DMS153 treated with DMSO at 0.1 percent for 48 hours (cell line): ENCODE measurements at regions not wholly inside any gene's neighbourhood (a gene's known extent, or its start where the extent isn't known, plus 50 kb on each side); places are given as distances from the start of the nearest gene placed in this dataset.
A peak's percentile ranks its signal among the peaks of the same experiment; 100 is the strongest.
"Not testable (repeated sequence)": the region's sequence is repeated elsewhere in the genome, so short reads cannot be mapped to it uniquely, and the experiment has no call there.

Experiments
- DNase-seq: peaks from one replicate; lab custom pipeline; 2025; ENCODE audit not compliant: unreplicated experiment; lab: John Stamatoyannopoulos, UW

DNA sequence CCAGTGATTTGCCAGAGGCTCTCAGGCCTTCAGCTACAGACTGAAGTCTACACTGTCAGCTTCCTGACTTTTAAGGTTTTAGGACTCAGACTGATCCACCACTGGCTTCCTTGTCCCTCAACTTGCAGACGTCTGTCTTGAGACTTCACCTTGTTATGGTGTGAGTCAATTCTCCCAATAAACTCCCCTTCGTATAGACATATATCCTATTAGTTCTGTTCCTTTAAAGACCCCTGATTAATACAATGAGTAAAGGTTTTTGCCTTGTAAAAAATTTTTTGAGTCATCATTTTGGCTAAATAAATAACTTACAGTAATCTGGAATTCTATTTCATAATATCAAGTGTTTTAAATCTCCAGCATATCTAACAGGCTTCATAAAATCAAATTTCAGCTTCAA is 956.3 kb upstream of the CDH6 start:
- DNase-seq: no peak

DNA sequence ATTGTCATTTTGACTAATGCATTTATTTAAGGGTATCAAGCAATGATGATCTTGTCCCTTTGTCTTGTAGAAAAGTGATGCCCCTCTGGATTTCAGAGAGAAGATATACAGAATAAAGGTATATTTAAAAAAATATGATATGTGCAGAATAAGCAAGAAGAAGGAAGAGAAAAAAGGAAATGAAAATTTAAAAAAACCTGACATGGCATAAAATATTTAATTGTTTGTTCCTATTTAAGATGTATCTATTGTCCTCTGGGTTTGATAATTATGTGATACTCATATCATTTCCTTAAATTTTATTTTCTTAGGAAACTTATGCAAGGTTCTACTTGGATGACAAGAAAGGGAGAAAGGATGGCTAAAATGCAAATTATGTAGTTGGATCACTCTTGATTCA is 983.7 kb upstream of the CDH6 start:
- DNase-seq: no peak

DNA sequence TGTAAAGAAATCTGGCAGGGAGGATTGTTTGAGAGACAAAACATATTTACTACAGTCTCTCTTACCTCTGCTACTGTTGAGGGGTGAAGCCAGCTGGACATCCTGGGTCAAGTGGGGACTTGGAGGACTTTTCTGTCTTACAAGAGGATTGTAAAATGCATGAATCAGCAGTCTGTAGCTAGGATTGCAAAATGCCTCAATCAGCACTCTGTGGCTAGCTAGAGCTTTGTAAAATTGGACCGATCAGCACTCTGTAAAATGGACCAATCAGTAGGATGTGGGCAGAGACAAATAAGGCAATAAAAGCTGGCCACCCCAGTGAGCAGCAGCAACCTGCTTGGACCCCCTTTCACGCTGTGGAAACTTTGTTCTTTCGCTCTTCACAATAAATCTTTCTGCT is 995.8 kb upstream of the CDH6 start:
- no peak for DNase-seq

DNA sequence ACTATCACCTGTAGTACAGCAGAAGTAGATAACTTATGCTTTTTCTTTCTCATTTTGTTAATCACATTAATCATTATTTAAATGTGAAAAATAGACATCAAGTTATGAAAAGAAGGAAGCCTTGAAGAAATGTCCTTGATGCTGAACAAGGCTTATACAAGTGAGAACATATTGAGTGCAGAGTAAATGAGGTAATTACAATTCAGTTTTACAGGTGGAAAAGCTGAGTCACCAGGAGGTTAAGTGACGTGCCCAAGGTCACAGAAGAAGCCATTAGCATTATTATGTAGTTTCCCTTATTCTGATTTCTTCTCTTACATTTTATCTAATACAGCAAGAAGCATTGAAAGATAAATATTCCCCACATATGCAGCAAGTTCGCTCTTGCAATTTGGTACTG is 998.5 kb upstream of the CDH6 start:
- peak; percentile 56 for DNase-seq

DNA sequence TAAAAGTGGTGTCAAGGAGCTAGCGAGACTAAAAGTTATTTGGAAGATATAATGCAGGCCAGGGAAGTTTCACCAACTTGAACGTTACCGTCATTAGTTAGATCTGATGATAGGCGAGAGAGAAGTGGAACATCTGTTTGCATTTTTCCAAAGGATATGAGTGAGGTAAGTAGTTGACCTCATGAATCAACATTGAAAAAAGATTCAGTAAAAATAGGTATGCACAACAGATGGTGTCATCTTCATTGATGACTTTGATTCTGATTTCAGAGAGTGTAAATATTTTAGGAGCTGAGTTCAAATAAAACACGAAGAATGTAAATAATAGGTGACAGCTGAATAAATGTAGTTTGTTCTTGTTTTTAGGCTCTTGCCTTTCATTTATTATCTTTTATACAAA is 998.9 kb upstream of the CDH6 start:
- peak; percentile 61 for DNase-seq

DNA sequence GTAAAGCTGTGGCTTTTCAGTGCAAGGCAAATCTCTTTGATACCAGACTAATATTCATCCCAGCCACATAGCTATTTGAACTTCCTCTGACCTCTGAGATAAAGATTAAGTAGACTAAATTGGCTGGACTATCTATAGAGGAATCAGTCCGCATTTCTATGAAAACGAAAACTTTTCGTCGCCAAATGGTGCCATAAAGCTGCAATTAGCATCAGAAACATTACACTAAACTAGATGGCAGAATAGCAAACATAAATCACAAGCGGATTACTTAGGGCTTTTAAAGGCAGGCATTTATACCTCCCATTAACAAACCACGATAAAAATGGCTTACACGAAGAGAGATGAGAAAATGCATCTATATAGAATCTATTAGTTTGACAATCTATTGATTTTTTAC is 1009.7 kb upstream of the CDH6 start:
- no peak for DNase-seq

DNA sequence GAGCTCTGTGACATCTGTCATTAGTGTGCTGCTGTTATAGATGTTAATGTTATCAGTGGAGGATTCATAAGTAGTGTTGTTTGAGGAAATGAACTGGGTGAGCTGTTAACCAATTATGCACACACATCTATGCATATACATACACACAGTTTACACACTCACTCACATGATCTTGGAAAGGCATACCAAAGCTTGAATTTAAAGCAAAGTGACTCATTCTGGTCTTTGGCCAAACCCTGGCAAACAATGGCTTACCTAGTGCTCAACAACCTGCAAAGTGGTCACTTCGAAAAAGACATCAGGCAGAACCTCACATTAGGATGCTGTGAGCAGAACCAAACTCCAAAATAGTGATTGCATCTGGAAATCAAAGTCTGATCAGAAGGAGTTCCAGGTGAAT is 1037.3 kb upstream of the CDH6 start:
- DNase-seq: no peak

DNA sequence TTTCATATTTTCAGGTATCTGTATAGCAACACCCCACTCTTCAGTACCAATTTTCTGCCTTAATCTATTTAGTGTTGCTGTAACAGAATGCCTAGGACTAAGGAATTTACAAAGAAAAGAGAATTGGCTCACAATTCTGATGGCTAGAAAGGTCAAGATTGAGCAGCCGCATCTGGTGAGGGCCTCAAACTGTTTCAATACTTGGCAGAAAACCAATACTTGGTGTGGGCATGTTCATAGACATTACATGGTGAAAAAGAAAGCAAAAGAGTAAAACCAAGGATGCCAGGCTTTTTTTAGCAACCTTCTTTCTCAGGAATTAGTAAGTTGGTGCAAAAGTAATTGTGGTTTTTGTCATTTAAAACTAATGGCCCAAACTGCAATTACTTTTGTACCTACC is 1041.1 kb upstream of the CDH6 start:
- no peak for DNase-seq

DNA sequence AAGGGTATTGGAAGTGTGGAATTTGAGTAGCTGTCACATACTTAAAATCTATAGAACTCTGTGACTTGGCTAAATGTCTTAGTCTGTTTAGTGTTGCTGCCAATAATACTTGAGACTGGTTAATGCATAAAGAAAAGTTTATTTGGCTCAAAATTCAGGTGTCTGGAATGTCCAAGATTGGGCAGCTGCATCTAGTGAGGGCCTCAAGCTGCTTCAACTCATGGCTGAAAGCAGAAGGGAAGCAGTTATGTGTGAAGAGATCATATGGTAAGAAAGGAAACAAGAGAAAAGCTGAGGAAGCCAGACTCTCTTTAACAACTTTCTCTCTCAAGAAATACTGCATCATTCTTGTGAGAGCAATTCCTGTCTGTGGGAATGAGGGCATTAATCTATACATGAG is 1043.3 kb upstream of the CDH6 start:
- no peak for DNase-seq

DNA sequence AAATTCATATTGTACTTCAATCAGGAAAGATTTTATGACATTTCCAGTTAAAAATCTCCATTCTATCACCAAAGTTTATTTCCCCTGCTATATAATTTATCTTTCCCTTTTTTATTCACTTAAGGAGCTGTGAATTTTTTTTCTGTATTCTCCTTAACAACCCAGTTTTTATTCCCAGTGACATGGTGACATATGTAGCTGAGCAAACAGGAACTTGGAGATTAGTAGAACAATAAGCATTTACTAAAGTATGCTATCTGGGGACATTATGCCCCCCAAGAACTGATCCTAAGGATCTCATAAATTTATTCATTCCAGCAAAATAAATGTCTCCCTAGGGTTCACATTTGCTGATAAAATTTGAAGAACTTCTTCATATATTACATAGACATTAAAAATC is 1044.0 kb upstream of the CDH6 start:
- DNase-seq: no peak

DNA sequence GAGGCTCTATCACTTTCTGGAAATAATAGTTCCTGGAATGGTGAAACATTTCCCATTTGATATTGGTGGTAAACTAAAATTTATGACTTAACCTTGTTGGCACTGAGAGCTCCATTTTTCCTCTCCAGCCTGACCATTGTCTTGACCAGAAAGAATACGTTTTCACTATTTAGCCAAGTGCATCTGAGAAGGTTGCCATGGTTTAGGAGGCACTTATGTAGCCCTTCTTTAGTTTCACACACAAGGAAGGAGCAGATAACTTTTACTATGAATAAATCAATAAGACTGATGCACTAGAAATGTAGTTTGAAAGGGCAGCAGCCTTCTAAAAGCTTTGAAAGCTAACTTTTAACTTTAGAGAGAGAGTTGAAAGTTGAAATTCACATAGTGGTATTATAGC is 1045.5 kb upstream of the CDH6 start:
- DNase-seq: no peak

DNA sequence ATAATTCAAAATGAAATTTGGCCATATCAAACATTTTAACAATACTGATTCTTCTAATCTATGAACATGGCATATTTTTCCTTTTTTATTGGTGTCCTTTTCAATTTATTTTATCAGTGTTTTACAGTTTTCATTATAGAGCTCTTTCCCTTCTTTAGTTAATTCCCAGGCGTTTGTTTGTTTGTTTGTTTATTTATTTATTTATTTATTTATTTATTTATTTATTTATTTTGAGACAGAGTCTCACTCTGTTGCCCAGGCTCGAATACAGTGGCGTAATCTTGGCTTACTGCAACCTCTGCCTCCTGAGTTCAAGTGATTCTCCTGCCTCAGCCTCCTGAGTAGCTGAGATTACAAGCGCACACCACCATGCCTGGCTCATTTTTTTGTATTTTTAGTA is 1049.4 kb upstream of the CDH6 start:
- not testable (repeated sequence) for DNase-seq

DNA sequence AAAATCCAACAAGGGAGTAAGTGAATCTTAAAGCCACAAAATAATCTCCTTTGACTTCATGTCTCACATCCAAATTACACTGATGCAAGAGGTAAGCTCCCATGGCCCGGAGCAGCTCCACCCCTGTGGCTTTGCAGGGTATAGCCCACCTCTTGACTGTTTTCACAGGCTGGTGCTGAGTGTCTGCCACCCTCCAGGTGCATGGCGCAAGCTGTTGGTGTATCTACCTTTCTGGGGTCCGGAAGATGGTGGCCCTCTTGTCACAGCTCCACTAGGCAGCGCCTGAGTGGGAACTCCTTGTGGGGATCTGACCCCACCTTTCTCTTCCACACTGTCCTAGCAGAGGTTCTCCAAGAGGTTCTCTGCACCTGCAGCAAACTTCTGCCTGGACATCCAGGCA is 1051.1 kb upstream of the CDH6 start:
- DNase-seq: no peak

DNA sequence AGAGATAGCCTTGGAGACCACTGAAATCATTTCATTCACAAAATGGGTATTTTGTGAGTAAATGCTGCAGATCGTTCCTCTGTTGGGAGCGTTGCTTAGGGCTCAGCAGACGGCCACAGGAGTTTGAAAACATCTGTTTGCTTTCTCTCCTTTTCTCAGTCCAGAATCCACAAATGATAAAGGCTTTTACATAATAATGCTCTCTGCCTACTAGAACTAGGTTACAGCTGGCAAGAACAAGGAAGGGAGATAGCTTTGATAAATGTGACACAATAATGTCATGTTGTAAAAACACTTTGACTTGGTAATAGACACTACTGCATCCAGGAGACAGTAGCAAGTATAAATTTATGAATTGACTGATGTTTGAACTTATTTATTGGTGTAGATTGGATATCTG is 1072.4 kb upstream of the CDH6 start:
- peak; percentile 23 for DNase-seq

DNA sequence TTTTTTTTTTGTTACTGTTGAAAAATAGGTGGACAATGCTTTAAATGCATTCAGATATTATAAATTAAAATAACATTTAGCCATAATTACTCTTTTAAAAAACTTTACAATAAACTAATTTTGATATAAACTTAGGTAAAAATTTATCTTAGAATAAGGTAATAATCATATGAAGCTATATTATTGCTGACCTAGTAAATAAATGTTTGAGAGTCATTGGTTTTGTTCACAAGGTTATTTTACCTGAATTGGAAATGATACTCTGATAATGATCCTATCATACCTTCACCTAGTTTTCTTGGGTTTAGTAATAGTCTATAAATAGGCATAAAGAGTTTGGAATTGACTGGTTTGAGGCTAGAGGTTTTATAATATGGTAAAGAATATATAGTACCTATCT is 1076.4 kb upstream of the CDH6 start:
- DNase-seq: no peak

DNA sequence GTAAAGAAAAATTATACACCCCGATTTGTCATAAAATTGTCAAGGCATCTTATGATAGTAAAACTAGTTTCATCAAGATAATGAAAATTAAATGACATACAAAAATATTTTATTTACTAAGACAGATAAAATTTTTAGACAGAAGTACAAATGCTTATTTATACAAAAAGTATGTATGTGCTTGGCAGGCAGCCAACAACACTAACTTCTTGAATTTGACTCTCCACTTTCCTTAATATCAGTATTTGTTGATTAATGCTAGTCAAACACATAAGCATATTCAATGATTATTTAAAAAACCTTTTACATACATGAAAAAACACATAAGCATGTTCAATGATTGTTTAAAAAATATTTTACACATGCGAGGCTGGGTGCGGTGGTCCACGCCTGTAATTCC is 1079.9 kb upstream of the CDH6 start:
- no peak for DNase-seq

DNA sequence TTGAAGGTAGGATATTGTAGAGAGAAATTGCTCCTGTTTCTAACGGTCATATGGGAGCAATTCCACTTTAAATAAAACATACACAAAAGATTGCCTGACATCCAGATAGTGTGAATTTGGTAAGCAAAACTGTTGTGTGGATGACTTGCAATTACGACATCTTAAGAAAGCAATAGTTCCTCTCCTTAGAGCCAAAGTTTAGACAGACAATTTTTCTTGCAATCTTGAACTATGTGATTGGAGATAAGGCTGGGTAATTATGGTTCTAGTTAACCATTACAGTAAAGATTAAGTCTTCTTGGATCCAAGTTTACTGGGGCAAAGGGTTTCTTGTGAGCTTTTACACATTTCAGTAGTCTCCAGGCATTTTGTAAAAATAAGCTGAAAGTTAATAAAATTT is 1080.6 kb upstream of the CDH6 start:
- DNase-seq: no peak

DNA sequence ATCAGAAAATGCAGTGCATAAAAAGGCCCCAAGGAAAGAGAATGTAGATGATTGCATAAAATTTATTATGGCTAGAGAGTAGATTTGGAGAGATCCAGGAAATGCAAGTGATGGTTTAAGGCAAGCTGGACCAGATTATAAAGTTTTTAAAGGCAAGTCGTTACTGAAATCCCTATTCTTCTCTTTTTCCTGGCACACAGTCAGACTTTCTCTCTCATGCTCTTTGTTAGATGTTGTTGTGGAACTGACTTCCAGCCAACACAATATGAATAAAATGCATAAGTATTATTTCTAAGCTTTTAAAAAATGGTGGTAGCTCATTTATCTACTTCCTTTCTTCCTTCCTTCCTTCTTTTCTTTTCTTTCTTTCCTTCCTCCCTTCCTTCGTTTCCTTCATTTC is 1085.4 kb upstream of the CDH6 start:
- DNase-seq: no peak

DNA sequence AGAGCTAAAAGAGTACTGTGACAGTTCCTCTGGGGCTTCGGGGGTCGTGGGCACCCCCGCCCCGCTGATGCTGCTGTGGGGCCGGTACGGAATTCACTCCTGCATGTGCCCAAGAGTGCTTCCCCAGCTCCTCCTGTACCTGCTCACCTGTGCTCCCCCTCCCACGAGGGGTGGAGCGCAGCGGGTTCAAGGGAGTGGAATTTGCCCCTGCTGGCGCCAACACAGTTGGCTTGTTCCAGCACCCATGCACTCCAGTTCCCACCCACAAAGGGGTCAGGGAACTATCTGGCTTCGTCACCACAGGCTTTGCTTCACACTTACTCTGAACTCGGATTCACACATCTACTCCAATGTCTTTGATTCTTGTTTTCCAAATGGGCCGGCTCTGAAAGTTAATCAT is 1086.9 kb upstream of the CDH6 start:
- DNase-seq: no peak

DNA sequence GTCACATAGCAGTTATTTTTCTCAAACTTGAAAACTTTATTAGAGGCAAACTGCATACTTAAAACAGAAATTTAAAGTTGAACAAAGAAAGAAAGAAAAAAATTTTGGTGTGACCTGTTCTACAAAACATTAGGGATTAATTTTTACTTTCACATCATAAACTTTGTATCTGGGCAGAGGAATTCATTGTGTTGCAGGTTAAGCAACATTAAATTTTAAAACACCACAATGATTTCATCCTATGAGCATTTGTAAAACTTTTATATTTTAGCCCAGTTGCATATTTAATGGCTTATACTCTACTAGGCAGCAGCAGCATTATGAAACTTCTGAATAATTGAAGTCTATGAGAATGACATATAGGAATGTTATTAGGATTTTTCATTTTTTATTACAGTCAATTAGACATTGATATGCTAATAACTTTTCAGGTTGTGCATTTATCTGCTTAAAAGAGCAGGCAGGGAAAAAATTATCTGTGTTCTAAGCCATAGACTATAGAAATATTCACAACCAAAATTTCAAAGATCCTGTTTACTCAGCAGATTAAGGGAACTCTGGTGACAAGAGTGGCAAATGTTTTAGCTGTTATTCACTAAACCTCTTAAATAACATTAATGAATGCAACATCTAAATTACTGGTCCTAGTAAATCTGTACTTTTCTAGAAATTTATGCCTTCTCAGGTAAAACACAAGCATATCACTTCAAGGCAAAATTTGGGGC is 1088.5 kb upstream of the CDH6 start:
- no peak for DNase-seq

DNA sequence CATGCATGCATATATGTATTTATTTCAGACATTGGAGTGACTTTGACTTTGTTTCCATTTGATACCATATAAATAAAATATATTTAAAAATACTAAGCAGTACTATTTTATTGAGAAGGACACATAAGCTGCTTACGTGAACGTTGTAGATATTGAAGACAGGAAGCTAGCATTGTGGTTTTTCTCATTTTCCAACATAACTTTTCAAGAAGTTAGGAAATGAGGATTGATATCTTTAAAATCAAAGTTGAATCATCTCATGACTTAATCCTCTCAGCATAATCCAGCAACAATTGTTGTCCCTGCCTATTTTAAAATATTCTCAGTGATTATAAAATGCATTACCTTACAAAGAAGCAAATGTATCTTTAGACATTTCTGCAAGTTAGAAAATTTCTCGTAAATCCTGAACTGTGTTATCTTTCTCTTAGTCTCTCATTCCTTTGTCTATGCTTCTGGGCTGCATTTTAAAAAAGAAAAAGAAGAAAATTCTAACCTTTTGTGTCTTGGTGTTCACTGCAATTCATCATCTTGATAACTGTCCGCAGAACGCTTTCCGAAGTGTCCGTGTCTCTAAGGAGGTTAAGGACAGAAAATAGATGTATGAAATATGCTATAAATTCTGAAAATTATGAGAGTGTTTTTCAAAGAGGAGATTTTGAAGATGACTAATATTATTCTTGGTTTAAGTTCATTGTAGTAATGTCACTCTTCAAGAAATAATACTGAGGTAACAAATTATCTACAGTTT is 1089.9 kb upstream of the CDH6 start:
- no peak for DNase-seq

DNA sequence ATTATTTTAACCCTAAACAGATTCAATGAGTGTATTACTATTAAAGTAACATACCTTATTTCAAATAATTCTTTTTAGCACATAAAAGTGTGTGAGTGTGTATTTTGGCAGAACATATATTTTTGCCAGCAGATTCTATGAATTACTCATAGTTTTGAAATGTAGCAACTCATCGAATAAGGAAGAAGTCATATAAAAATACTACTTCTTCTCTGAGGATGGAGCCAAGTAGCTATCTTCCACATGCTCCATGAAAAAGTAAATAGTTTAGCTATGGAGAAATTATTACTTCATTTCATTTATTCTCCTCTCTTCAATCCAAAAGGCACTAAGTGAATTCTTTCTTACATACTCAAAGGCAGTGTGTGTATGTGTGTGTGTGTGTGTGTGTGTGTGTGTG is 1090.4 kb upstream of the CDH6 start:
- no peak for DNase-seq

DNA sequence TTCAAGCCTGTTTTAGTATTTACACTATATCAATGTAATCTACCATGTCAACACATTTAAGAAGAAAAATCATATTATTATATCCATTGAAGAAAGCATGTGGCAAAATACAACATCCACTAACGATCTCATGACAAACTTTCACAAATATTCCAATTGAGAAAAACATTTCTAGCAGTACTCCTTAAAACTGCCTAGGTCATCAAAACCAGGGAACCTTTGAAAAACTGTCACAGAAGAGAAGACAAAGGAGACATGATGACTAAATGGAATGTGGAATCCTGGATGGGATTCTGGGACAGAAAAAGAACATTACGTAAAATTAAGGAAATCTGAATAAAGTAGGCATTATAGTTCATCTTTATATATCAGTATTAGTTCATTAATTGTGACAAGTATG is 1091.3 kb upstream of the CDH6 start:
- DNase-seq: no peak
